DND-41 (cell line): ENCODE measurements at regions not wholly inside any gene's neighbourhood (a gene's known extent, or its start where the extent isn't known, plus 50 kb on each side); places are given as distances from the start of the nearest gene placed in this dataset.

Experiments
- CTCF ChIP-seq: IDR thresholded peaks from 2 replicates; pipeline ENCODE4 v1.5.1; 2012; ENCODE audit warnings: borderline replicate concordance, low read length, moderate library complexity, mild to moderate bottlenecking; ENCODE audit not compliant: poor library complexity, severe bottlenecking; ENCODE audit errors: extremely low read depth
- EZH2 ChIP-seq: IDR thresholded peaks from 3 replicates; pipeline ENCODE4 v1.6.1; 2012; ENCODE audit warnings: borderline replicate concordance, low read depth, mild to moderate bottlenecking, moderate library complexity, low read length, inconsistent platforms; ENCODE audit not compliant: severe bottlenecking

- no peak for TF ChIP-seq CTCF
- TF ChIP-seq EZH2 = no peak
Observed at GRCh38 chrX:150038986-150039599, 100.8 kb upstream of the EOLA2 start.
